HCEC 1CT (cell line): ENCODE measurements at regions not wholly inside any gene's neighbourhood (a gene's known extent, or its start where the extent isn't known, plus 50 kb on each side); places are given as distances from the start of the nearest gene placed in this dataset.
A peak's percentile ranks its signal among the peaks of the same experiment; 100 is the strongest.
"Not testable (repeated sequence)": the region's sequence is repeated elsewhere in the genome, so short reads cannot be mapped to it uniquely, and the experiment has no call there.

Experiments used
- DNase-seq: peaks from one replicate; pipeline ENCODE4 v3.0.0-alpha.2; 2017

DNA sequence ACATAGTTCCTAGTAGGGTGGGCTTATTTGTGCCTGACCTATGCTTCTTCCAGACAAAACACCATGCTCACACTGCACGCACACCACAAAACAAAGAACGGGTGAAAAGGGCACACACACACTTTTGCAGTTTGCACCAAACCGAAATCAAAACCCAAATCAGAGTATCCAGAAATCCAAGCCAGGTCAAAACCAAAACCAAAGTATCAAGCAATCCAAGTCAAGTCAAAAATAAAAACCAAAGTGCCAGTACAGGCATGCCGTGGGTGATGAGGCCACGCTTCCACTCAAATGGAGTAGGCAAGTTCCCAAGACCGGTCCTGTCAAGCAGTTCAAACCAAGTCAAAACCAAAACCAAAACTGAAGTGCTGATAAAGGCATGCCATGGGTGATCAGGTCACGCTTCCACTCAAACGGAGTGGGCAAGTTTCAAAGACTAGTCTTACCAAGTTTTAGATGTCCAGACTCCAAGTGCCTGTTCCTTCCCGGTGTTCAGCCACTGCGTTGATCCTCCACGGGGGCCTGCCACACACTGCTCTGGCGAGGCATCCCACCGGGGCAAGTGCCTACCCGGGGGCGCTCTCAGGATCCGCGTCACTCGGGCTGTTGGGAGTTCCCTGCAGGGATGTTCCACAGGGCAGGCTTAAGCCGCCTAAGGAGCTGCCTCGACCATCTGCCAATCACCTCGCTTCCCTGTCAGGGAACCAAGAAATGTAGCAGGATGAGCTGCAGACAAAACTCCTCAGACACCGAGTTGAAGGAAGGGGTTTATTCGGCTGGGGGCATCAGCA, 184.5 kb upstream of the SGO1 start:
- not testable (repeated sequence) for DNase-seq

- no peak for DNase-seq
These were observed 175.0 kb upstream of the SGO1 start for GRCh38 chr3:20361000-20361399.

- no peak for DNase-seq
These were observed 167.3 kb upstream of the SGO1 start for GRCh38 chr3:20353286-20353685.

- no peak for DNase-seq
These were observed 166.7 kb upstream of the SGO1 start for GRCh38 chr3:20352546-20353179.

GRCh38 chr3:20350449-20350848, 164.4 kb upstream of the SGO1 start:
- DNase-seq: no peak

GRCh38 chr3:20346916-20347315, 160.9 kb upstream of the SGO1 start:
- no peak for DNase-seq

DNA sequence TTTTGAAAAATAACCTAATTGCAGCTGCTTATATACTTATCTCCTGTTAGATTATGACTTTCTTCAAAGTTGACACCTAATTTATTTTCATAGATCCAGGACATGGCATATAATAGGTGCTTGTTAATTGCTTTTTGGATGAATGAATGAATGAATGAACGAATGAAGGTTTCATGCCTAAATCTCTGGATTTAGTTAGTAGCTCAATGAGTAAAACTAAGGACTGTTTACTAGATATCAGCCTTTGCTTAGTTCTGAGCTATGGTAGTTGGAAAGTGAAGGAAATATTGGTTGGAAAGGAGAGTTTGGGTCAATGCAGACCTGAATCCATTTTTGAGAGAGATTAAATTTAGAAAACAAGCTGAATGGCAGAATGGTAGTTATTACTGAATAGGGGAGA, 160.4 kb upstream of the SGO1 start:
- DNase-seq: no peak

- DNase-seq: no peak
These were observed 158.5 kb upstream of the SGO1 start for GRCh38 chr3:20344400-20344959.

GRCh38 chr3:20343790-20344189, 157.8 kb upstream of the SGO1 start:
- DNase-seq: no peak

DNA sequence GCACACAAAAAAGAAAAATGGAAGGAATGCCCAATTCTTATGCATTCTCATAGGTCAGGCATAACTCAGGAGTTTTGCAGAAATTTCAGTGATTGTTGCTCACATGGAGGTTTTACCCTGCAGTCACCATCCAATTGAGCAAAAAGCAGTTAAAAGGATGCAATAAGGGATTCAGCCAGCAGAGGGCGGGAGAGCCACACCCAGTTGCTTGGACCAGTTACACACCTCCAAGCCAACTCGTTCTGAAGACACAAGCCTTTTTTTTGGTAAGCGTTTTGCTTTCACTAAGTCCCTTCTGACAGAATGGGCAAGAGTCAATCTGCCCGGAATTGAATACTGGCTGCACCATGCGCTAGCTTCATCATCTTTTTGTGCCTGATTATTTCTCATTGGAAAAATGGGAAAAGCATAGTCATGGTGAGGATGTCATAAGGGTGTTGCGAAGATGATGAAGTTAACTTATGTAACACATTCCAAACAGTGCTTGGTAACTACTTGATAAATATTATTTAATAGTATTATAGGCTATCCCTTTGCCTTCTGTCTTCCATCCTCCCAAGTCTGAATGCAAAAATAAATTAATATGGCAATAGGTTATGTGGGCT, 154.4 kb upstream of the SGO1 start:
- DNase-seq: peak; percentile 29

DNA sequence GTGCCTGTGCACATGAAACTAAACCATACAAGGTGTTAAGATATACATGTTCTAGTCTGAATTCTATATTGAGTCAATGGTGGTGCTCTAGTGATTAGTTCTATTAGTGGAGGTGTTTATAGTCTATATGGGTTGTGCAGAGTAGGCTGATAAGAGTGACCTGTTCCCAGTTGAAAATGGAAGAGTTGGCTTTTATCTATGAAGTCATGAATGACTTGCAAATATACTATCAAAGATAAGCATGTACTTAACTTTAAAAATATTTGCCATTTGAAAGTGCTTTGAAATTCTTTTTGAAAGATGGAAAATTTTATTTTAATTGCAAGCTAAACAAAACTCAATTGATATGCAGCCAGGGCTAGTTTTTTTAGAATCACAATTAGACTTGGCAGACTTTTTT, 150.6 kb upstream of the SGO1 start:
- no peak for DNase-seq

GRCh38 chr3:20334842-20335241, 148.8 kb upstream of the SGO1 start:
- DNase-seq: no peak

- no peak for DNase-seq
These were observed 141.9 kb upstream of the SGO1 start for GRCh38 chr3:20327889-20328288.

- no peak for DNase-seq
These were observed 140.5 kb upstream of the SGO1 start for GRCh38 chr3:20326541-20326940.

- DNase-seq: no peak
These were observed 139.6 kb upstream of the SGO1 start for GRCh38 chr3:20325563-20325962.

DNA sequence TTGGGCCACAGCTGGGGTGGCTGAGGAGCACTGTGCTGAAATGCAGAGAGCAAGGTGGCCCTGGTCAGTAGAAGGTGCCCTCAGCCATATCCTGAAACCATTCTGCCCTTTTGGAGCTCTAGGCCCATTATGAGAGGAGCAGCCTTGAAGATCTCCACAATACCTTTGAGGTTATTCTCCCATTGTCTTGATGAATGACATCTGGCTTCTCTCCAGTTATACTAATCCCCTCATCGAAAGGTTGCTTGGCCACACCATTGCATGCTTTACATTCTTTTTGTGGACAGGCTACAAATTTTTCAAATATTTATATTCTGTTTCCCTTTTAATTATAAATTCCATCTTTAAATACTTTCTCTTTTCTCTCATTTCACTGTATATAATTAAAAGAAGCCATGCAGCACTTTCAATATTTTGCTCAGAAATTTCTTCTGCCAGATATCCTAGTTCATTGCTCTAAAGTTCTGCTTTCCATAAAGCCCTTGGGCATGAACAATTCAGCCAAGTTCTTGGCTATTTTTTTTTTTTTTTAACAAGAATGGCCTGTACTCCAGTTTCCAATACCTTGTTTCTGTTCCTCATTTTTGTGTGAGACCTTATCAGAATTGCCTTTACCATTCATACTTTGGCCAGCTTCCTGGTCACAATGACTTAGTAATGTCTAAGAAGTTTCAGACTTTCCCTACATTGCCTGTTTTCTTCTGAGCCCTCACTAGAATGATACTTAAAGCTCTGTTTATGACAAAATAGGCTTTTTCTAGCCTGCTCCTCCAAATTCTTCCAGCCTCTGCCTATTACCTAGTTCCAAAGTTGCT, 138.9 kb upstream of the SGO1 start:
- no peak for DNase-seq

DNA sequence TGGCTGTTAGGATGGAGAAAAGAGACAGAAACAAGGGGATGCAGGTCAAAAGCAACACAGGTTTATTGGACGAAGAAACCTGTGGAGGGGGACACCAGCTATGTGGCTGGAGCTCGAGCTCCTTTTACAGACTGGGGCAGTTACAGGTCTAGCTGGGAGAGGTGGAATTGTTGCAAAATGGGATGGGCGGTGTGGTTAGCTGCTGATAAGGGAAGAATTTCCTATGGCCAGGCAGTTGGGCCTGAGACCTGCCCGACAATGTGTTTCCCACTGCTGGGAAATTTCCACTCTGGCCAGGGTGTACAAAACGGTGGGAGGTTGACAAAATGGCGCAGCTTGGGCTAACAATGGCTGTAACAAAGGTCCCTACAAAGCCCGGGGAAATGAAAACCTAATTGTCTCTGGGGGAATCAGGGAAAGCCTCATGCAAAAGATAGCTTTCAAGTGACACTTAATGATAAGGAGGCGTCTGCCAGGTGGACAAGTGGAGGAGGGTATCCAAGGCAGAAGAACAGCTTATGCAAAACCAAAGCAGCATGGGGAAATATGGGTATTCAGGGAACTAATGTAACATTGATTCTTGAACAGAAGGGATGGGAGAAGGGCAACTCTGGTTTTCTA, 137.4 kb upstream of the SGO1 start:
- no peak for DNase-seq

DNA sequence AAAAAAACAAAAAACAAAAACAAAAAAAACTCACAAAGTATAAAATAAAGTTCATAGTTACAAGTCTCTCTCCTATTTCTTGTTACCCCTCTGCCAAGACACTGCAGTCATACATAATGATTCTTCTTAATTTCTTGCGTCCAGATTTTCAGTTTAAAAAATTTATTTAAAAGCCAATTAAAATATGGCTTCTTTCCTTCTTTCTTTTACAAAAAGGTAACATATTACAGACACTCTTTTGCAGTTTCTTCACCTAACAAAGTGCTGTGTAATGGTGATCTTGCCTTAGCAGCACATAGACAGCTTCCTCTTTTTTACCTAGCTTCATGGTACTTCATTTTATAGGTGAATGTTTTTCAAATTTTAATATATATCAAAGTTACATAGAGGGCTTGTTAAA, 136.1 kb upstream of the SGO1 start:
- DNase-seq: no peak

GRCh38 chr3:20321391-20322047, 135.5 kb upstream of the SGO1 start:
- DNase-seq: no peak

DNA sequence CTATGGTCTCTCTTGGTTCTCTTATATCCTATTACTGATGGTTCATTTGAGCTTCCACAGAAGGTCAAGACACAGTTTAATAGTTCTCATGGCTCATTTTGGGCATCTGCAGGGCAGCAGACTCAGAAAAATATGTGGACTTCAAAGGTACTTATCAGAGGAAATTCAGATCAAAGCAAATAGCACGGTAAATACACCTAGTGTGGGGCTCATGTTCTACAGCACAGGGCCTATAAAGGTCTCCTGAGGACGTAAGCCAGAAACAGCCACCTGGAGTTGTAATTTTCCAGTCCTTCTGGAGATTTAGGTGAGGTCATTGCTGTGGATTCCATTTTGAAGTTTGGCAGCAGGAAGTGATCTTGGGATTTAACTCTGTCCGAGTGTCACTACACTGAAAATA, 134.5 kb upstream of the SGO1 start:
- no peak for DNase-seq

GRCh38 chr3:20319551-20319950, 133.5 kb upstream of the SGO1 start:
- DNase-seq: no peak

GRCh38 chr3:20317616-20318015, 131.6 kb upstream of the SGO1 start:
- no peak for DNase-seq
